CD4-positive, CD25-positive, alpha-beta regulatory T cell (primary cell): ENCODE measurements at regions not wholly inside any gene's neighbourhood (a gene's known extent, or its start where the extent isn't known, plus 50 kb on each side); places are given as distances from the start of the nearest gene placed in this dataset.

Experiments
- ATAC-seq, 2 donors: fragments of 150-1000 bp; cut with Tn5 transposase; one replicate each; pipeline ENCODE4 v1.10.0; 2021; ENCODE audit warnings: low read depth in 2 of 2, moderate number of reproducible peaks in 2 of 2, moderate library complexity in 1 of 2
- DNase-seq, 3 donors: peaks; one replicate each; pipeline versions ENCODE4 v3.0.0 to v3.0.0-alpha.2; 2012 to 2022; ENCODE audit warnings: mixed read lengths in 1 of 3
- H3K27ac ChIP-seq: one replicate; pipeline ENCODE4 v1.7.0; 2013; ENCODE audit warnings: mild to moderate bottlenecking, low read length; ENCODE audit not compliant: insufficient read depth, poor library complexity, severe bottlenecking
- H3K27me3 ChIP-seq: one replicate; pipeline ENCODE4 v1.7.0; 2013; ENCODE audit warnings: low read length; ENCODE audit not compliant: control insufficient read depth, insufficient read depth
- H3K36me3 ChIP-seq: one replicate; pipeline ENCODE4 v1.7.0; 2013; ENCODE audit warnings: mild to moderate bottlenecking, low read length, moderate library complexity; ENCODE audit not compliant: control insufficient read depth, insufficient read depth
- H3K4me1 ChIP-seq: 2 replicates; pipeline ENCODE4 v1.7.0; 2013; ENCODE audit warnings: mild to moderate bottlenecking, low read length; ENCODE audit not compliant: insufficient read depth, control insufficient read depth, poor library complexity, severe bottlenecking
- H3K4me3 ChIP-seq: one replicate; pipeline ENCODE4 v1.7.0; 2013; ENCODE audit warnings: low read depth, mild to moderate bottlenecking, low read length, moderate library complexity
- H3K9me3 ChIP-seq, 2 experiments: 1 replicate in 1 of 2; 2 replicates in 1 of 2; pipeline ENCODE4 v1.7.0; 2013; ENCODE audit warnings: low read length in 2 of 2, mild to moderate bottlenecking in 1 of 2, moderate library complexity in 1 of 2; ENCODE audit not compliant: control insufficient read depth in 2 of 2
- H3K27ac Mint-ChIP-seq, 3 donors: one replicate each; pipeline ENCODE4 v1.8.0; 2020 to 2022; ENCODE audit warnings: mild to moderate bottlenecking in 3 of 3, mixed read lengths in 3 of 3, moderate library complexity in 2 of 3
- H3K27me3 Mint-ChIP-seq: one replicate; pipeline ENCODE4 v1.8.0; 2022; ENCODE audit warnings: mild to moderate bottlenecking, mixed read lengths
- H3K36me3 Mint-ChIP-seq: one replicate; pipeline ENCODE4 v1.8.0; 2020; ENCODE audit warnings: mixed read lengths
- H3K4me1 Mint-ChIP-seq, 4 donors: one replicate each; pipeline ENCODE4 v1.8.0; 2020 to 2022; ENCODE audit warnings: mixed read lengths in 4 of 4, mild to moderate bottlenecking in 1 of 4
- H3K4me3 Mint-ChIP-seq, 4 donors: one replicate each; pipeline ENCODE4 v1.8.0; 2020 to 2022; ENCODE audit warnings: mild to moderate bottlenecking in 4 of 4, mixed read lengths in 4 of 4, moderate library complexity in 3 of 4
- H3K9me3 Mint-ChIP-seq, 7 donors: one replicate each; pipeline ENCODE4 v1.8.0; 2020 to 2022; ENCODE audit warnings: mixed read lengths in 7 of 7, mild to moderate bottlenecking in 3 of 7, moderate library complexity in 2 of 7

DNA sequence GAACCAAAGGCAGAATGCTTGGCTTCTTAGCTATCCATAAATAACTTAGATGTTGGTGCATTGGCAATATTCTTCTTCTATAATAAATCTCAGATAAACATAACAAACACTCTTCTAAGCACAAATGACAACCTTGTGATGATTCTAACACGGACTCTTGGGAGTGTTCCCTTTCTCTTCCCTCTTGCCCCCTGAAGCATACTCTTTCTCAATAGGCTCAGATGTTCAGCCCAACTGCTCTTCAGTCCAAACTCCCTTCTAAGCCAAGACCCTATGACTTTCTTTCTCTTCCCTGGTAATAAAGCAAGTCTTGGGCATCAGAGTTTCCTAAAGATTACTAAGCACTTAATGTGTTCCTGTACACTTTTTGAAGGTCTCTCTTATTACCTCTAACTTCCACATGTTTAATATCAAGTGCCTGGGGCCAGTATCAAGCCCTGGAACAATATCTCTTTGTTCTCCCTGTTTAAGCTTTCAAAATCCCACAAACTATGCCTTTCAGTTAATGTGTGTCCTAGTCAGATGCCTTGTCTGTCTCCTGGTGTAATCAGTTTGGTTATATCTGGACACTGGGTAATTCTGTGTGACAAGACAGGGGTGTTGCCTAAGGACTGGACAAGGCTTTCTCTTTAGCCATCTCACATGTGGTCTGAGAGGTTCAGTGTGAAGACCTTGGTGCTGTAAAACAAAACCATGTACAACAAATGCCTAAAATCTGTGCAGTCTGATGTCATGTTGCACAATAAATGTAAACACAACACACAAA lies 92.9 kb upstream of the IVNS1ABP start:
- DNase-seq: no peak
- Mint-ChIP-seq H3K36me3 (no peaks in the 10 kb centered on the region), H3K27ac (no peak overlapping the region), H3K27me3 (no peaks in the 10 kb centered on the region), H3K4me1 (peaks cover 0 to 2% (median 0%) of the 10 kb centered on the region in 4 donors), H3K9me3 (peaks cover 0 to 3% (median 0%) of the 10 kb centered on the region in 7 donors), H3K4me3 (no peak overlapping the region)
- Histone ChIP-seq H3K27me3 (no peaks in the 10 kb centered on the region), H3K4me1 (no peaks in the 10 kb centered on the region), H3K36me3 (no peaks in the 10 kb centered on the region), H3K27ac (no peak overlapping the region), H3K9me3 (no peaks in the 10 kb centered on the region), H3K4me3 (no peak overlapping the region)
- ATAC-seq: no peak

DNA sequence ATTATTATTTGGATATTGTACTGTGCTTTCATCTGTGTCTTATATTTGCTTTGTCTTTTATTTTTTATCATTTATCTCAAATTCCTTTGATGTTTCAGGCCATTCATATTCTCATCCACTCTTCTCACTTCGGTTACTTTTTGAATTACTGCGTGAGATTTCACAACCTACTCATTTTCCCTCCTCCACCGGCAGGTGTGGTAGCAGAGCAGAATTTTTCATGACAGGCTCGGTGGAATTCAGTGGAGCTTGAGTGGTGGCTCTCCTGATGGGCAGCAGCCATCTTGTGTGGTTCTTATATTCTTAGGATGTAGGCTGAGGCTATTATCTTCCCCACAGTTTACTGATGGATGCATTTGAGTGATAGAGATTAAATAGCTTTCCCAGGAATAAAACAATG lies 92.3 kb upstream of the IVNS1ABP start:
- Histone ChIP-seq H3K27ac (no peak overlapping the region), H3K27me3 (no peaks in the 10 kb centered on the region), H3K4me1 (no peaks in the 10 kb centered on the region), H3K9me3 (no peaks in the 10 kb centered on the region), H3K4me3 (no peak overlapping the region), H3K36me3 (no peaks in the 10 kb centered on the region)
- Mint-ChIP-seq H3K9me3 (peaks cover 0 to 3% (median 0%) of the 10 kb centered on the region in 7 donors), H3K27me3 (no peaks in the 10 kb centered on the region), H3K4me3 (no peak overlapping the region), H3K27ac (no peak overlapping the region), H3K36me3 (no peaks in the 10 kb centered on the region), H3K4me1 (peaks cover 0 to 4% (median under 1%) of the 10 kb centered on the region in 4 donors)
- ATAC-seq (no peak), DNase-seq (no peak)

DNA sequence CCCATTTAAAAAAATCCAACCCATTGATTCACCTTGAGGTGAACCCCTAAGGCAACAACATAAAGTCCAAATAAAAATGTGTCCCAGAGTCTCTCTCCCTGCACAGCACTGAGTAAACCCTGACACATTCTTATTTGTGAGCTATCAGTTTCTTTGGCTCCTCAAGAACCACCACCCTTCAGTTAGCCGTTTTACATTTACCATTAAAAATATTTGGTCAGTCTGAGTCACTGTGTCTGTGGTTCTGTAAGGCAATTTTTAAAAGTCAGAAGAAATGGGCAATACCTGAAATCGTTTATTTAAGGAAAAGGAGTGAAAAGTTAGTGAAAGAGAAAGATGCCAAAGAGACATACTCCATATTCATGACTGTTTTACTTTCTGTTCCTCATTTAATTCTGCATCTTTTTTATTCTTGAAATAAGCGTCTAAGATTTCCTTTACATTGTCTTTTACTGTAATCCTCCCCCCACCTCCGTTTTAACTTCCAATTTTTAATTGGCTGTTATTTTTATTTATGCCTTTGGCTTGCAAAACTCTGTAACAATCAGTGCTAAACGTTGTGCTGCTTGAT lies 91.7 kb upstream of the IVNS1ABP start:
- no peak overlapping the region for H3K27ac ChIP-seq
- no peak overlapping the region for H3K4me3 ChIP-seq
- no peaks in the 10 kb centered on the region for H3K36me3 Mint-ChIP-seq

DNA sequence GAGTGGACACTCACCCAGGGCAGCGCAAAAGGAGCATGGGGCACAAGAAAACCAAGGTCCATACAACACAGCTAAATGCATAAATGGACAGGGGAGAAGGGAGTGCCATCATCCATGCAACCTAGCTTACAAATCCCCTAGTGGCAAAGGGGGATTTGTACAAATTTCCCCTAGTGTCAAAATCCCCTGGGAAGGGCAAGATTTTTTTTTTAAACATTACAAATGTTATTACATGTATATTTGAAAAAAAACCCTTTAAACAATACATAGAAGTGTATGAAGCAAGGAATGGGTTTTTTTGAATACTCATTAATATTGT lies 89.6 kb upstream of the IVNS1ABP start:
- DNase-seq (no peak), ATAC-seq (no peak)

More for the DNA sequence above, 91.7 kb upstream of the IVNS1ABP start:
- H3K9me3 ChIP-seq: no peaks in the 10 kb centered on the region
- Mint-ChIP-seq H3K4me1 (peaks cover 0 to 4% (median under 1%) of the 10 kb centered on the region in 4 donors), H3K27me3 (no peaks in the 10 kb centered on the region), H3K4me3 (no peak overlapping the region), H3K9me3 (peaks cover 0 to 3% (median 0%) of the 10 kb centered on the region in 7 donors), H3K27ac (no peak overlapping the region)
- DNase-seq (no peak), ATAC-seq (no peak)
- H3K4me1 ChIP-seq: no peaks in the 10 kb centered on the region
- H3K27me3 ChIP-seq: no peaks in the 10 kb centered on the region
- no peaks in the 10 kb centered on the region for H3K36me3 ChIP-seq

DNA sequence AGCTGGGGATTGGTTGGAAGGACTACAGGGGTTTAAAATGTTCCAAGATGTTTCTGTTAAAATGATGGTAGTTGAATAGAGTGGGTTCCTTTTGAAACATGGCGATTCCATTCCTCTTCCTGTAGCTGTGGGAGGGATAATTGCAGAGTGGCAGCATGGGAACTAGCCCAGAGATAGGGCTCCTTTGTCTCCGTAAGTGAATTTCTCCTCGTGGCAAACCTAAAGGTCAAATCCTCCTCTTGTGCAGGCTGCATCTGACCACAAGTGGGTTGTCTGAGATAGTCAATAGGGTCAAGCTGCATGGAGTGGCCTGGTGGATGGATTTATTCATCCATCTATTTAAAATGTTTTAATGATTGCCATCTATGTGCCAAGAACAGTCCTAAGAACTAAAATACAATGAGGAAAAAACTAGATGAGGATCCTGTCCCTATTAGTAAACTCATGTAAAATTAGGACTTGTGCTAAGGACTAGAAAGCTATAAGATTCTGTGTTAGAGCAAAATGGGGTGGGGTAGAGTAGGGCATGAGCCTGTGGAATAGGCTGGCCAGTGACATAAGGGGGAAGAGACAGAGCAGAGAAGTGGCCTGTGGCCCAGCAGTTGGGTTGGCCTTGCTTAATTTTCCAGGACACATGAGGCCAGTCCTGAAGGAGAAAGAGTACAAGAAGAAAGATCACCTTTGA lies 89.1 kb upstream of the IVNS1ABP start:
- H3K27ac ChIP-seq: no peak overlapping the region
- no peaks in the 10 kb centered on the region for H3K36me3 ChIP-seq
- Mint-ChIP-seq H3K4me3 (no peak overlapping the region), H3K36me3 (no peaks in the 10 kb centered on the region), H3K4me1 (peaks cover 0 to 4% (median 2%) of the 10 kb centered on the region in 4 donors), H3K27ac (no peak overlapping the region), H3K9me3 (peaks cover 0 to 3% (median 1%) of the 10 kb centered on the region in 7 donors), H3K27me3 (no peaks in the 10 kb centered on the region)
- H3K4me1 ChIP-seq: no peaks in the 10 kb centered on the region
- no peak for ATAC-seq
- no peak overlapping the region for H3K4me3 ChIP-seq
- H3K9me3 ChIP-seq: no peaks in the 10 kb centered on the region
- H3K27me3 ChIP-seq: no peaks in the 10 kb centered on the region
- DNase-seq: no peak

More for the DNA sequence above, 89.6 kb upstream of the IVNS1ABP start:
- Mint-ChIP-seq H3K36me3 (no peaks in the 10 kb centered on the region), H3K27me3 (no peaks in the 10 kb centered on the region), H3K4me1 (peaks cover 0 to 4% (median 2%) of the 10 kb centered on the region in 4 donors), H3K27ac (no peak overlapping the region), H3K4me3 (no peak overlapping the region), H3K9me3 (peaks cover 0 to 3% (median 1%) of the 10 kb centered on the region in 7 donors)
- no peaks in the 10 kb centered on the region for H3K9me3 ChIP-seq
- no peak overlapping the region for H3K27ac ChIP-seq
- no peaks in the 10 kb centered on the region for H3K27me3 ChIP-seq
- H3K4me3 ChIP-seq: no peak overlapping the region
- H3K36me3 ChIP-seq: no peaks in the 10 kb centered on the region
- H3K4me1 ChIP-seq: no peaks in the 10 kb centered on the region

DNA sequence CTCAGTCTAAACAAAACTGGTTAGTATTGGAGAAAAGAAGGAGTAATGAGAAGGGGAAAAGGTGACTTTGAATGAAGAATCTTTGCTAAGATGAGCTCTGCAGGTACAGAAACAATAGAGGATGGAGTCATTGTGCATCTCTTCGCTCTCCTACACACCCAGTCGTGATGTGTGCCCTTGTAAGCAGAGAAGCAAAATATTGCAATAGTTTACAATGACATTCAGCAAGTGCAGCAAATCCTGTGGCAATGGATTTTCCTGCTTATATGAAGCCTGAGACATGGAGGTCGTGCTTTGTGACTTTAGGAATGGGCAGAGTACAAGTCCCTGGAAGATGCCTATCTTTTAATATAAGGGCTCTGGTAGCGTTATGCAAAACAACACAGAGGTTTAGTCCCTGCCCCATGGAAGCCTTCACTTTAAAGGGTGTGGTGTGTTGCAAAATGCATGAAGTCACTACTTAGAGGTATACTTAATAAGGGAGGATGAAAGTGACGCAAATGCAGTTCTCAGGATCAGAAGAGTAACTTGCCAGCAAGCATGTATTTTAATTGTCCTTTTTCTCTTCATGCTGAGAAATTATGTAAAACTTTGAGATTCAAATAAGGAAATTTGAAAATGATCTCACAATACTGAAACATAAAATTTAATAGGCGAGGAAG lies 88.0 kb upstream of the IVNS1ABP start:
- Mint-ChIP-seq H3K36me3 (peaks cover 3% of the 10 kb centered on the region), H3K27ac (peak overlapping the region in 1 of 3 donors; percentile 70)
- no peak for DNase-seq

DNA sequence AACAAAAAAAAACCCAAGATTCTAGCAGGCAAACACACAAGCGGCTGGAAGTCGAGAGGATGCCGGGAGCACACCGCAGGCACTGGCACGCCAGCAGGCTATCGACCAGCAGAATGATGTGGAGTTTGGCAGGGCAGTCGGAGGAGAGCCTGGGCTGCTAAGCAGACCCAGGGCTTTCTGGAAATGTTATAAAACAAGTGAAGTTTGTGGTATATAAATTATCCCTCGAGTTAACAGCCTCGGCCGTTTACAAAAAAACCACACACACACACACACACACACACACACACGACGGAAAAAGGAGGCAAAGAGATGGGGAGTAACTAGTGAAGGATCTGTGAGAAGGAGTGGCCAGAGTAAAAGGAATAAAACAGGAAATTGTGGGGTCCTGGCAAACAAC lies 87.2 kb upstream of the IVNS1ABP start:
- no peak for DNase-seq
- no peaks in the 10 kb centered on the region for H3K27me3 Mint-ChIP-seq
- H3K36me3 Mint-ChIP-seq: peaks cover 3% of the 10 kb centered on the region
- H3K4me1 Mint-ChIP-seq: peaks cover 0 to 4% (median 2%) of the 10 kb centered on the region in 4 donors
- H3K4me3 Mint-ChIP-seq: no peak overlapping the region
- Histone ChIP-seq H3K27me3 (no peaks in the 10 kb centered on the region), H3K4me3 (no peak overlapping the region), H3K9me3 (no peaks in the 10 kb centered on the region), H3K4me1 (no peaks in the 10 kb centered on the region), H3K27ac (no peak overlapping the region), H3K36me3 (no peaks in the 10 kb centered on the region)
- peaks cover 0 to 5% (median 1%) of the 10 kb centered on the region in 7 donors for H3K9me3 Mint-ChIP-seq
- no peak for ATAC-seq
- H3K27ac Mint-ChIP-seq: peak overlapping the region in 1 of 3 donors; percentile 70

More for the DNA sequence above, 88.0 kb upstream of the IVNS1ABP start:
- H3K9me3 Mint-ChIP-seq: peaks cover 0 to 3% (median 1%) of the 10 kb centered on the region in 7 donors
- no peak overlapping the region for H3K4me3 Mint-ChIP-seq
- H3K36me3 ChIP-seq: no peaks in the 10 kb centered on the region
- H3K4me1 ChIP-seq: no peaks in the 10 kb centered on the region
- H3K27me3 Mint-ChIP-seq: no peaks in the 10 kb centered on the region
- ATAC-seq: no peak
- H3K27me3 ChIP-seq: no peaks in the 10 kb centered on the region
- no peaks in the 10 kb centered on the region for H3K9me3 ChIP-seq
- no peak overlapping the region for H3K27ac ChIP-seq
- no peak overlapping the region for H3K4me3 ChIP-seq
- peaks cover 0 to 4% (median 2%) of the 10 kb centered on the region in 4 donors for H3K4me1 Mint-ChIP-seq
